HG03045 (cell line): ENCODE measurements at regions not wholly inside any gene's neighbourhood (a gene's known extent, or its start where the extent isn't known, plus 50 kb on each side); places are given as distances from the start of the nearest gene placed in this dataset.

Source experiments
- ATAC-seq: cut with Tn5 transposase; IDR thresholded peaks from one replicate; pipeline ENCODE4 v1.9.1; 2021; ENCODE audit warnings: mild to moderate bottlenecking, moderate library complexity; ENCODE audit not compliant: unreplicated experiment

GRCh38 chr6:91132461-91132860 lies 545.6 kb upstream of the MAP3K7 start:
- no peak for ATAC-seq

DNA sequence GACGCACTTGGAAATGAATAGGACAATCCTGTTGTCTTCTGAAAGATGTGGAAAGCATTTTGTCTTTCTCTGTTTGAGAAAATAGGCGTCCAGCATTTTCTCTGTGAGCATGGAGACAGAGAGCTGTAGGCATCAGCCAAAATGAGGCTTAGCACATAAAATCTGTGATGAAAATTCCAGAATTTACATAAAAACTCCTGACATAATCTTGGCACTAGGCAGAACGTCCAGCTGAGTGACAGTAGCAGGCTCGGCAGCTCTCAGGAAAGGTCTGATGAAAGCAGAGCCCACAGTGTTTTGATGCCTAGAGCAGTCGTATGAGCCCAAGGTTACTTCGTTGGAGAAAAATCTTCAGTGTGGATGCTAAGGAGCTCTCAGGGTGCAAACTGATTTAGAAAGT lies 543.3 kb upstream of the MAP3K7 start:
- no peak for ATAC-seq

- ATAC-seq = no peak
Measured at GRCh38 chr6:91127752-91128151, 540.9 kb upstream of the MAP3K7 start.

DNA sequence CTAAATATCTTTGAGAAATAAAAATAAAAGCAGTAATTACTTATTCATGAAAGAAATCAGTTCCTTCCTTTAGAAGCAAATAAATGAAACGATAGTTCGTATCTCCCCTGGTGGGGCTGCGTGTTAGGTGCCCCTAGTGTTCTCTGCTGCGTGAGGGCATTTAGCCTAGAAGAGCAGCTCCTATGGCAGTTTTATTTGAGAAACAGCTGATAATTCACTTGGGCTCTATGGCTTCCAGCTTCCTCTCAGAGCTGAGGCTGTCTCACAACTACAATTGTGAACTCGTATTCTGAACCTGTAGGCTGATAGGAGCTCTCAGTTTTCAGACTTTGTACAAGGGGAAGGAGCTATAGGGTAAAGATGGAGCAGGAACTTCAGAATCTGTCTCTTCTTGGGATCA lies 540.0 kb upstream of the MAP3K7 start:
- no peak for ATAC-seq

DNA sequence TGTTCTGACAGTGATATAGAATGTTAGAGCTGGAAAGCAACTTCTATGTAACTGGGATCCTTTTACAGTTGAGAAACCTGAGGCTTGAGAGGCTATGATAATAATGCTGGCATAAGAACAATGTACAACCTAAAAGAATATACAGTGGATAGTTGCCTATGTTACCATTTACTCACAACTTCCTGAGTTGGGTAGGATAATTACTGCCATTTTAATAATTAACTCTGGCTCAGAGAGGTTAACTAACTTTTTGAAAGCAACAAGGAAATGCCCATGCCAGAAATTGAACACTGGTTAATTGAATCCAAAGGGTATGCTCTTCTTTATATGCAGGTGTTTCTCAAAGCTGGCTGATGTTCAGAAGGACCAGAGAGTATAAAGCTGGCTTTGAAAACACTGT lies 530.7 kb upstream of the MAP3K7 start:
- no peak for ATAC-seq

DNA sequence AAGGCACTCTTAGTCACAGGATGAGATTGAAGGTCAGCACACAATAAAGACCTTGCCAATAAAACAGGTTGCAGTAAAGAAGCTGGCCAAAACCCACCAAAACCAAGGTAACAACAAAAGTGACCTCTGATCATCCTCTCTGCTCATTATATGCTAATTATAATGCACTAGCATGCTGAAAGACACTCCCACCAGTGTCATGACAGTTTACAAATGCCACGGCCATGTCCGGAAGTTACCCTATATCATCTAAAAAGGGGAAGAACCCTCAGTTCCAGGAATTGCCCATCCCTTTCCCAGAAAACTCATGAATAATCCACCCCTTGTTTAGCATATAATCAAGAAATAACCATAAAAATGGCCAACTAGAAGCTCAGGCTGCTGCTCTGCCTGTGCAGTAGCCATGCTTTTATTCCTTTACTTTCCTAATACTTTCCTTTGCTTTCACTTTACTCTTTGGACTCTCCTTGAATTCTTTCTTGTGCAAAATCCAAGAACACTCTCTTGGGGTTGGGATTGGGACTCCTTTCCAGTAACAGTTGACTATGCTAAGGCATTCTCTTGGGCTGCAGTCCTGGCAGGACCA lies 527.3 kb upstream of the MAP3K7 start:
- no peak for ATAC-seq

DNA sequence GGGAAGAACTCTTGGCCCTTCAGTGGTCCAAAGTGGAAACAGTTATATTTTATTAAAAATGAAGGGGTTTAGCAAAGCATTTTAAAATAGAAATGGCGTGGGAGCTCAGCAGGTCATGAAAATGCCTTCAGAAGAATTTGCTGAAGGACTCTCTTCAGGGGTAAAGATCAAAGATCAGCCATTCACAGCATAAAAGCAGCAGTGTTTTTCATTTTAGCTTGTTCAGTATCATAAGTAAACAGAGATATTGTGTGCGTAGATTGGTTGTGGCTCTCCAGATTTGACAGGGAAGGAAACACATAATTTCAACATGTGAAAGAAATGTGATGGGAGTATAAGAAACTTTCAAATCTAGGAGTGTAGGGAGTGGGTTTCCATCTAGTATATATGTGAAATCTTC lies 519.2 kb upstream of the MAP3K7 start:
- no peak for ATAC-seq

- ATAC-seq = no peak
Measured at GRCh38 chr6:91105532-91105931, 518.7 kb upstream of the MAP3K7 start.

DNA sequence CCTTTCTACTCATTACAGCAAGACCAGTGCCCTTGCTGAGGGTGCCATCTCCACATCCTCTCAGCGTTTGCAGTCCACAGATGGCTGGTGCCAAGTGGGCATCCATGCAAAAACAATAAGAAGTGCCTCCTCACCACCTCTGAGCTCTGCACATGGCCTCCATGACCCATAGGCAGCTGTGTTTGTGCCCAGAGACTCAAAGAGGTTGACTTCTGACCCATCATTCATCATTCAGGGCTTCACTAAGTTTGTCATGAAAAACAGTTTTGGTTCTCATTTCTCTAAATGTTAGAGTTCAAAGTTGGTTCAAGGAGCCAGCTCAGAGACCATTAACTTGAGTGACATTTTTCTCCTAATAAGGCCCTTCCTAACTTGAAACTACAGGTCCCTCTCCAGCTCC lies 512.6 kb upstream of the MAP3K7 start:
- ATAC-seq = no peak

- no peak for ATAC-seq
Measured at GRCh38 chr6:91098006-91098405, 511.1 kb upstream of the MAP3K7 start.

DNA sequence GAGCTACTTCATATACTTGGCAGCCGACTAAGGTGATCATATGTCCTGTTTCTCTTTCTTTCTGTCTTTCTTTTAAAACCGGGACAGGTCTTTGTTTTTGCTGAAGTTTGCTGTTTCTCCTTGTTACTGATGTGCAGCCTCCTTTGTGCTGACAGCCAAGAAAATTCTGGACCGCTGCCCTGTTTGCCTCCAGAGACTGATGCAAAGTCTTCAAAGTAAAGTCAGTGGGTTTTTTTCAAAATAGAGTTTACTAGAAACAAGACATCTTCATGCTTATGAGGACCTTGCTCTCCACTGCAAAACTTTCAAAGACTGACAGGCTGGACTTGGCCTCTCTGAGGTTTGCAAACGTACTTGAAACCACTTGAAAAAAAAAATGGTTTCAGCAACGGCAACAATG lies 510.5 kb upstream of the MAP3K7 start:
- ATAC-seq = no peak

DNA sequence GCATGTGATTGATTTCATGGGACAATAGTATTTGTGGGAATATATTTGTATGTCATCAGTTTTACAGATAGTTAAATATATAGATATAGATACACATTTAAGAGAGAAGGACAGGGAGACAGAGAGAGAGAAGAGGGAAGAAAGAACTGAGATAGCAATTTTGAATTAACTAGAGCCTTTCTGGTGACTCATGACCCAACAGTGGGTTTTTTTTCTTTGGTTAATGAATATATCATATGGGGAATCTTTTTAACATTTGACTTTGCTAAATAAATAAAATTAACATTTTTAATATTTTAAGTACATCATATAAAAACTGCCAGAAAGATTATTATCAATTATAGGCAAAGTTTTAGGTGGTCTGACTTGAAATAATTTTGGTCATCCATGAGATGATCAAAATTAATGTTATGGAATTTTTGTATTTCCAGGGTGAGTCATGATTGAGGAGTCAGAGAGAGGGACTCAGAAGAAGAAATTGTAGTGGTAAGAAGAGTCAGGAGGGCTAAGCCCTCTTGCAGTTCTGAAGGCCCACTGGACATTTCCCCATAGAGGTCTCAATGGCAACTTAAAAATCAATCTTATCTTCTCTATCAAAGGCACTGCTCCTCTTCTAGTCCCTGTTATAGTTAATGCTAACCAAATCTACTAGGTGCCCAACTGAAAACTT lies 508.1 kb upstream of the MAP3K7 start:
- ATAC-seq = no peak

- ATAC-seq = no peak
Measured at GRCh38 chr6:91094341-91094740, 507.5 kb upstream of the MAP3K7 start.

DNA sequence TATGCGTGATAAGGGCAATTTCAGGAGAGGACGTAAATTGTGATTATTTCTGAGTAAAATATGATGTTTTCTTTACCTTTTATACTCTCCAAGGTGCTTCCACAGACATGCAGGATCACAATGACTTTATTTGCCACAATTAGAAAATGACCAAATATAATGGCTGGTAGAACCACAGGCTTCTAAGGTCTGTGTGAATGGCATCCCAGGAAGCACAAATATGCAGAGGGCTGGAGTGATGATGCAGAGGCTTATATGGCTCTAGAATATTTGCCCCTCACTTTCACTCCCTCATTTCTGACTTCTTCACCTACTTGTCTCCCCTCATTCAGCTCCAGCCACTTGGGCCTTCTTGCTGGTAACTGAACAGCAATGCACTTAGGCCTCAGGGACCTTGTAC lies 502.1 kb upstream of the MAP3K7 start:
- no peak for ATAC-seq

GRCh38 chr6:91088515-91088914 lies 501.6 kb upstream of the MAP3K7 start:
- no peak for ATAC-seq

DNA sequence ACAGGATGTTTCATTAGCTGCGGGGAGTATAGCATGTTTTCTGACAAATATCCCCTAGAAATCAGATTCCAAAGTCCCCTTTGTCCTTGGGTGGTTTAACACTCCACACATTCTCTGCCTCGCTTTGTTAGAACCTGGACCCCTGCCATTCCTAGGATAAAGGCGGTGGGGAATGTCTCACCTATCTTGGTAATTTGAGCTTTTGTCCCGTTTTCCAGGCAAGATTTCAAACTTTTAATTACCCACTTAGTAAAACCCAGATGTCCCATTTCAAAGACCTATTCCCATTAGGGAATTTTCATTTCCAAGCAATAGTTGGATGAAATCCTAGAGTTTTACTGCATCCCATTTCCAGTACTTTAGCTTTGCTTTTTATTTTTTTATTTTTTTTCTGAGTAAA lies 501.0 kb upstream of the MAP3K7 start:
- no peak for ATAC-seq

DNA sequence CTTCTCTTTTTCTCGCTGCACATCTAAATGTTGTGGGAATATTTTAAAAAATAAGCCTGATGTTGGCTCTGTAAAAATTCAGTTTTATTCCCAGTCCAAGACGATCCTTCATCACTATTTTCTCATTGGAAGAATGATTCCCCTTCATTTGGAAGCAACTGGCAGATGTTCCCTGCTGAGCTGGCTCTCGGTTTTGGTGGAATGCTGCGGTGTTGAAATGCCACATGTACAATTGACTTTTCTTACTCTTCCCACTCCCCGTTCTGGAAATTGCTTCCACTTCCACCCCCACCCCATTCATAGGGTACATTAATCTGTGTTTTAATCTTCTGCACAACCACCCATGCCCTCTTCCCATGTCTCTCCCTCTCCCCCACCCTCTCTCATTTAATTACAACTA lies 496.3 kb upstream of the MAP3K7 start:
- no peak for ATAC-seq

DNA sequence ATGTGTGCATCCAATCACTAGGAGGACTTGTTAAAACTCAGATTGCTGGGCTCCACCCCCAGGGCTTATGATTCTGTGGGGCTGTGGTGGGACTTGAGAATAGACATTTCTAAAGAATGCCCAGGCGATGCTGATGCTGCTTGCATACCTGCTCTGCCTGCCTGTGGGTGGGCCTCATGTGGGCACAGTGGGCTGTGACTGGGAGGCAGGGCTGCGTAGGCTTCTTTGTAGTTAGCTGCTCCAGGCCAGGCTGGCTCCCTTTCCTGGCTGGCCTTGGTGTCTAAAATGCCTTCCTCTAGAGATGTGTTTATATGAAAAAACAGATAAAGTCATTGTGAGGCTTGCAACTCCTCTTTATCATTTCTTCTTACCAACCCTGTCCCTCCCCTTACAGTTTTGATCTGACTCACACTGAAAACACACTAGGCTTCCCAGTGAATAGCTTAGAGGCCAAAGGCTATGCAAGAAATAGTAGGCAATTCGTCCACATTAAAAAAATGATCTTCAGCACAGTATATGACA lies 495.5 kb upstream of the MAP3K7 start:
- ATAC-seq = no peak

DNA sequence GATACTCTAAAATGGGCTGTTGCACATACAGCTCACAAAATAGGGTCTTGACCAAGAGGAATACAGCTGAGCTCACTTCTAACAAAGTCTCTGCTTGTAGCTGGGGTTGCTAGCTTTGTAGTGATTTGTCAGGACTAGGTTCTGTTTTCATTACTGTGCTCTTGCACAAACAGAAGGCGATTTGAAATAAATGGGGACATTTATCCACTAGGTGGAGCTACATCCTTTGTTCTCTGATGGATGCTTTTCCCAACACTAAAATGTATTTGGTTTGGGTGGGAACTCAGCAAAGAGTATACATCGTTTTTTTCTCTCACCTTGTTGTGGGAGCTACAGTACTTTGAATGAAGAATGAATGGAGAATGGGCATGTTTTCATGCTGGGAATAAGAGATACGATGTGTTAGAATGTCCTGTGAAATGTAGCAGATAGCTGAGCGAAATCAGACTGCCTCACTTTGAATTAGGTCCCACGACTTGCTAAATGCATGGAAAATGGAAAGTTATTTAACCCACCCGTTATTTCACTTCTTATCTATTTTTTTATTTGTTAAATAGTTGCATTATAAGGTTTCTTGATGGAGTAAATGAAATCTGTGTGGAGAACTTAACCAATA lies 494.7 kb upstream of the MAP3K7 start:
- no peak for ATAC-seq

GRCh38 chr6:91080871-91081270 lies 494.0 kb upstream of the MAP3K7 start:
- ATAC-seq = no peak

GRCh38 chr6:91079969-91080368 lies 493.1 kb upstream of the MAP3K7 start:
- no peak for ATAC-seq

- ATAC-seq = no peak
Measured at GRCh38 chr6:91075244-91075976, 488.5 kb upstream of the MAP3K7 start.
